Lower leg skin (tissue), 4 donors: ENCODE measurements at regions not wholly inside any gene's neighbourhood (a gene's known extent, or its start where the extent isn't known, plus 50 kb on each side); places are given as distances from the start of the nearest gene placed in this dataset.

Experiments used
- DNase-seq, 2 donors: peaks; one replicate each; pipeline ENCODE4 v3.0.0-alpha.2; 2019; ENCODE audit warnings: low spot score in 2 of 2
- H3K4me3 ChIP-seq: fragments of 200-600 bp; sonication (generic); 2 replicates; pipeline ENCODE4 v1.5.1; 2017; ENCODE audit warnings: mild to moderate bottlenecking, low read depth; ENCODE audit not compliant: poor library complexity, severe bottlenecking
- CTCF ChIP-seq, 3 donors: fragments of 450-650 bp; IDR thresholded peaks; one replicate each; pipeline ENCODE4 v1.5.1; 2016; ENCODE audit warnings: antibody characterized with exemption in 3 of 3, mild to moderate bottlenecking in 3 of 3, moderate library complexity in 2 of 3
- POLR2A ChIP-seq, 2 donors: fragments of 450-650 bp; IDR thresholded peaks; one replicate each; pipeline ENCODE4 v1.6.1; 2016 to 2017; ENCODE audit warnings: antibody characterized with exemption in 2 of 2, mild to moderate bottlenecking in 1 of 2, moderate library complexity in 1 of 2
- WGBS, 2 donors: methylation state at CpG; one replicate each; pipeline ENCODE4 v1.1.5; 2018; 5-methylcytosine and 5-hydroxymethylcytosine counted together
- intact Hi-C: fragments of 100-400 bp; cut with DNase I; formaldehyde crosslinking; loops from one replicate; pipeline ENCODE4 v1.15.0; 2023; ENCODE audit warnings: low total_unique reads

GRCh38 chr16:6112700-6113099 lies 1015.1 kb upstream of the EEF2KMT start:
- DNase-seq, result no peak
- no peak for TF ChIP-seq POLR2A (IDR thresholded peaks at IDR 0.05)
- TF ChIP-seq CTCF (IDR thresholded peaks at IDR 0.05), result no peak
- intact Hi-C loops, result no loop called here

GRCh38 chr16:6111390-6111789 lies 1013.8 kb upstream of the EEF2KMT start:
- intact Hi-C loops, result no loop called here
- no peak for DNase-seq
- no peak for TF ChIP-seq POLR2A (IDR thresholded peaks at IDR 0.05)
- TF ChIP-seq CTCF (IDR thresholded peaks at IDR 0.05), result no peak
- H3K4me3 ChIP-seq, result no peak overlapping the region
- 88 to 89% methylated on average over 1 of the region's 1 CpG for WGBS, 2 donors

More at GRCh38 chr16:6112700-6113099, 1015.1 kb upstream of the EEF2KMT start:
- no peak overlapping the region for H3K4me3 ChIP-seq
- 66 to 69% methylated on average over 2 of the region's 2 CpGs for WGBS, 2 donors

GRCh38 chr16:6110346-6110745 lies 1012.8 kb upstream of the EEF2KMT start:
- intact Hi-C loops, result no loop called here
- no peak for DNase-seq
- H3K4me3 ChIP-seq, result no peak overlapping the region
- WGBS, 2 donors, result 89 to 90% methylated on average over 3 of the region's 3 CpGs
- no peak for TF ChIP-seq POLR2A (IDR thresholded peaks at IDR 0.05)
- TF ChIP-seq CTCF (IDR thresholded peaks at IDR 0.05), result no peak

- intact Hi-C loops, result no loop called here
- no peak overlapping the region for H3K4me3 ChIP-seq
- no peak for TF ChIP-seq CTCF (IDR thresholded peaks at IDR 0.05)
- no peak for TF ChIP-seq POLR2A (IDR thresholded peaks at IDR 0.05)
- WGBS, 2 donors, result 46 to 62% methylated on average over 2 of the region's 2 CpGs
- no peak for DNase-seq
Observed at GRCh38 chr16:6106061-6106460, 1008.5 kb upstream of the EEF2KMT start.

- intact Hi-C loops, result no loop called here
- TF ChIP-seq CTCF (IDR thresholded peaks at IDR 0.05) (no peak), POLR2A (IDR thresholded peaks at IDR 0.05) (no peak)
- DNase-seq, result no peak
- H3K4me3 ChIP-seq, result no peak overlapping the region
- 36 to 46% methylated on average over 3 of the region's 3 CpGs for WGBS, 2 donors
Observed at GRCh38 chr16:6105115-6105514, 1007.5 kb upstream of the EEF2KMT start.

- 41 to 45% methylated on average over 3 of the region's 3 CpGs for WGBS, 2 donors
- no peak overlapping the region for H3K4me3 ChIP-seq
- no peak for DNase-seq
- TF ChIP-seq POLR2A (IDR thresholded peaks at IDR 0.05), result no peak
- no peak for TF ChIP-seq CTCF (IDR thresholded peaks at IDR 0.05)
- intact Hi-C loops, result no loop called here
Observed at GRCh38 chr16:6104428-6104827, 1006.8 kb upstream of the EEF2KMT start.
